Mesenchymal stem cell (in vitro differentiated cells and primary cell): ENCODE measurements at regions not wholly inside any gene's neighbourhood (a gene's known extent, or its start where the extent isn't known, plus 50 kb on each side); places are given as distances from the start of the nearest gene placed in this dataset.

Experiments
- DNase-seq: peaks from one replicate; pipeline ENCODE4 v3.0.0-alpha.2; 2013
- H2AFZ ChIP-seq: one replicate; pipeline ENCODE4 v1.6.1; 2013; ENCODE audit warnings: low read depth, mild to moderate bottlenecking, control low read depth, inconsistent platforms, low read length, moderate library complexity
- H2AK5ac ChIP-seq: 2 replicates; pipeline ENCODE4 v1.6.1; 2013; ENCODE audit warnings: low read length, moderate library complexity, mild to moderate bottlenecking, inconsistent platforms; ENCODE audit not compliant: severe bottlenecking
- H2BK120ac ChIP-seq: one replicate; pipeline ENCODE4 v1.6.1; 2013; ENCODE audit warnings: low read depth, mild to moderate bottlenecking, inconsistent platforms, low read length, moderate library complexity
- H2BK12ac ChIP-seq, 2 experiments: one replicate each; pipeline ENCODE4 v1.6.1; 2013; ENCODE audit warnings: inconsistent platforms in 2 of 2, low read length in 2 of 2, mild to moderate bottlenecking in 2 of 2, moderate library complexity in 2 of 2, control low read depth in 1 of 2
- H2BK15ac ChIP-seq: one replicate; pipeline ENCODE4 v1.6.1; 2013; ENCODE audit warnings: mild to moderate bottlenecking, low read depth, inconsistent platforms; ENCODE audit not compliant: poor library complexity, severe bottlenecking
- H2BK5ac ChIP-seq: 2 replicates; pipeline ENCODE4 v1.6.1; 2013; ENCODE audit warnings: low read depth, mild to moderate bottlenecking, low read length, control low read depth, inconsistent platforms; ENCODE audit not compliant: poor library complexity, severe bottlenecking
- H3K14ac ChIP-seq, 2 experiments: one replicate each; pipeline ENCODE4 v1.6.1; 2013; ENCODE audit warnings: inconsistent platforms in 2 of 2, low read length in 2 of 2, control low read depth in 1 of 2, mild to moderate bottlenecking in 1 of 2, moderate library complexity in 1 of 2
- H3K18ac ChIP-seq, 2 experiments: one replicate each; pipeline ENCODE4 v1.6.1; 2013; ENCODE audit warnings: inconsistent platforms in 2 of 2, low read length in 2 of 2, control low read depth in 1 of 2, low read depth in 1 of 2, mild to moderate bottlenecking in 1 of 2
- H3K23ac ChIP-seq, 2 experiments: one replicate each; pipeline ENCODE4 v1.6.1; 2013; ENCODE audit warnings: inconsistent platforms in 2 of 2, low read length in 2 of 2, mild to moderate bottlenecking in 2 of 2, moderate library complexity in 2 of 2, control low read depth in 1 of 2
- H3K27ac ChIP-seq: 2 replicates; pipeline ENCODE4 v1.5.1; 2013; ENCODE audit warnings: mild to moderate bottlenecking, moderate library complexity, low read length, control low read depth, inconsistent platforms; ENCODE audit not compliant: poor library complexity, severe bottlenecking
- H3K27me3 ChIP-seq, 2 experiments: 2 replicates each; pipeline versions ENCODE4 v1.6.1 to v1.7.0; 2013; ENCODE audit warnings: low read length in 2 of 2, mild to moderate bottlenecking in 2 of 2, moderate library complexity in 2 of 2, control low read depth in 1 of 2, inconsistent platforms in 1 of 2; ENCODE audit not compliant: control insufficient read depth in 1 of 2, insufficient read depth in 1 of 2
- H3K36me3 ChIP-seq, 2 experiments: 2 replicates each; pipeline versions ENCODE4 v1.6.1 to v1.7.0; 2013; ENCODE audit warnings: low read length in 2 of 2, control low read depth in 1 of 2, inconsistent platforms in 1 of 2, low read depth in 1 of 2, mild to moderate bottlenecking in 1 of 2; ENCODE audit not compliant: insufficient read depth in 2 of 2, control insufficient read depth in 1 of 2
- H3K4ac ChIP-seq, 2 experiments: one replicate each; pipeline ENCODE4 v1.6.1; 2013; ENCODE audit warnings: inconsistent platforms in 2 of 2, low read length in 2 of 2, mild to moderate bottlenecking in 2 of 2, moderate library complexity in 2 of 2, control low read depth in 1 of 2, low read depth in 1 of 2
- H3K4me1 ChIP-seq: 2 replicates; pipeline ENCODE4 v1.6.1; 2013; ENCODE audit warnings: low read depth, low read length, control low read depth; ENCODE audit not compliant: control insufficient read depth, insufficient read depth
- H3K4me2 ChIP-seq: 2 replicates; pipeline ENCODE4 v1.6.1; 2013; ENCODE audit warnings: low read length, mild to moderate bottlenecking, inconsistent platforms; ENCODE audit not compliant: poor library complexity, severe bottlenecking
- H3K4me3 ChIP-seq, 2 experiments: 2 replicates each; pipeline versions ENCODE4 v1.5.1 to v1.7.0; 2013; ENCODE audit warnings: low read length in 2 of 2, mild to moderate bottlenecking in 2 of 2, control low read depth in 1 of 2, low read depth in 1 of 2; ENCODE audit not compliant: insufficient read depth in 1 of 2
- H3K79me1 ChIP-seq: replicated peaks from 2 replicates; pipeline ENCODE4 v1.6.1; 2013; ENCODE audit warnings: mild to moderate bottlenecking, control low read depth, low read length, inconsistent platforms; ENCODE audit not compliant: poor library complexity, severe bottlenecking
- H3K9ac ChIP-seq: 2 replicates; pipeline ENCODE4 v1.7.0; 2013; ENCODE audit warnings: mild to moderate bottlenecking, low read length, moderate library complexity
- H3K9me3 ChIP-seq: 2 replicates; pipeline ENCODE4 v1.7.0; 2013; ENCODE audit warnings: mild to moderate bottlenecking, low read length; ENCODE audit not compliant: control insufficient read depth
- H4K8ac ChIP-seq: one replicate; pipeline ENCODE4 v1.6.1; 2013; ENCODE audit warnings: inconsistent platforms, mild to moderate bottlenecking, low read length, moderate library complexity
- H4K91ac ChIP-seq: one replicate; pipeline ENCODE4 v1.6.1; 2013; ENCODE audit warnings: mild to moderate bottlenecking, low read length, inconsistent platforms
- WGBS: methylation state at CpG from one replicate; pipeline ENCODE4 v1.1.7; 2013; ENCODE audit warnings: mixed read lengths; 5-methylcytosine and 5-hydroxymethylcytosine counted together

DNA sequence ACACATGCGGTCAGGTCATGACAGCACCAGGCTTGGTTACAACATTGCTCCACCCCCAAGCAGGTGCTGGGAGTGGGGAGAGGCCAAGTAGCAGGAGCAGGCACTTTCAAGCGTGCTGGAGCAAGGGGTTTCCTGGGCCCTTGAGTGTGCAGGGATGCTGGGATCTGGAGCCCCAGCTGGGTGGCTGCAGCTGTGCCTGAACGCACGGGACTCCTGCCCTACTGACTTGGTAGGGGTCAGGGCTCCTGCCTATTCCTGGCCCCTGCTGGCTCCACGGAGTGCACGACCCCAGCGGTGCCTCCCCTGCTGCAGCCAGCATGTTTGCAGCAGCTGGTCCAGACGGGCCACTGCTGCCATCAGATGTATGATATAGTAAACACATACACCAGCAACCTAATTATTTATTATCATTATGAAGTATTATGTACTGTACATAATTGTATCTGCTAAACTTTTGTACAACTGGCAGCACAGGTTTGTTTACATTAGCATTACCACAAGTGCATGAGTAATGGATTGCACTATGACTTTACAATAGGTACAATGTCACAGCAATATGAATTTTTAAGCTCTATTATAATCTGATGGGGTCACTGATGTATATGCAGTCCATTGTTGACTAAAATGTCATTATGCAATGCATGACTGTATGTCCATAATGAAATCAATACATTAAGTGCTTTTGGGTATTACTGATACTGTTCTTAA, 620.6 kb downstream of the RAPGEF2 start:
- no peak overlapping the region for H3K4ac ChIP-seq
- H2BK12ac ChIP-seq: no peak overlapping the region
- no peak overlapping the region for H2BK120ac ChIP-seq
- no peak overlapping the region for H3K4me2 ChIP-seq
- H2AFZ ChIP-seq: no peak overlapping the region
- no peak overlapping the region for H3K9ac ChIP-seq
- H3K36me3 ChIP-seq: no peaks in the 10 kb centered on the region
- H3K23ac ChIP-seq: no peak overlapping the region
- no peak overlapping the region for H2BK15ac ChIP-seq
- H3K27me3 ChIP-seq: no peaks in the 10 kb centered on the region
- no peak overlapping the region for H3K18ac ChIP-seq
- H3K4me3 ChIP-seq: no peak overlapping the region
- no peak overlapping the region for H3K14ac ChIP-seq
- WGBS: 84% methylated on average over 5 of the region's 8 CpGs
- H4K8ac ChIP-seq: no peak overlapping the region
- no peaks in the 10 kb centered on the region for H3K9me3 ChIP-seq
- H3K79me1 ChIP-seq: no peaks in the 10 kb centered on the region
- H2AK5ac ChIP-seq: no peak overlapping the region
- H3K4me1 ChIP-seq: peaks cover 5% of the 10 kb centered on the region
- no peak overlapping the region for H4K91ac ChIP-seq
- no peak for DNase-seq
- no peak overlapping the region for H3K27ac ChIP-seq
- no peak overlapping the region for H2BK5ac ChIP-seq

DNA sequence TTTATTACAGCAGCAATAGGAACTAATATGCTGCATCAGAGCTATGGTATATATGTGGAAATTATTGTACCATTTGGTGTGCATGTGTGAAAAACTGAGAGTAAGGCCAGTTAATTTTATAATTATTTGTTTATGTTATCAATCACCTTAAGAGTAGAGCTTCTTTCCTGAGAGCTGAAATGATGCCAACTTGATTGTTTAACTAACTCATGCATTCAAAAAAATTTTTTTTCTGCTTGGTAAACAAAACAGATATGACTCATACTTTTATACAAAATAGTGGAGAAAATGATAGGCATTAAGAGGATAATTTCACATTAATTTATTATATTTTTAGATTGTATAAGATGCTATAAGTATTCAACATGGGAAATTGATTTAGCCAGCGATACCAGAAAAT, 622.7 kb downstream of the RAPGEF2 start:
- no peak overlapping the region for H2BK15ac ChIP-seq
- no peak overlapping the region for H2BK12ac ChIP-seq
- no peaks in the 10 kb centered on the region for H3K79me1 ChIP-seq
- no peak overlapping the region for H3K9ac ChIP-seq
- no peak overlapping the region for H3K23ac ChIP-seq
- H3K9me3 ChIP-seq: no peaks in the 10 kb centered on the region
- H3K4me3 ChIP-seq: no peak overlapping the region
- DNase-seq: no peak
- no peak overlapping the region for H2BK5ac ChIP-seq
- no CpG with 5 or more reads among the region's 1 CpG for WGBS
- no peak overlapping the region for H2AK5ac ChIP-seq
- H3K36me3 ChIP-seq: no peaks in the 10 kb centered on the region
- H2BK120ac ChIP-seq: no peak overlapping the region
- no peak overlapping the region for H4K8ac ChIP-seq
- H4K91ac ChIP-seq: no peak overlapping the region
- H3K14ac ChIP-seq: no peak overlapping the region
- no peaks in the 10 kb centered on the region for H3K27me3 ChIP-seq
- no peak overlapping the region for H2AFZ ChIP-seq
- H3K18ac ChIP-seq: no peak overlapping the region
- no peak overlapping the region for H3K4me2 ChIP-seq
- no peak overlapping the region for H3K4ac ChIP-seq
- H3K4me1 ChIP-seq: peaks cover 5% of the 10 kb centered on the region
- H3K27ac ChIP-seq: no peak overlapping the region

DNA sequence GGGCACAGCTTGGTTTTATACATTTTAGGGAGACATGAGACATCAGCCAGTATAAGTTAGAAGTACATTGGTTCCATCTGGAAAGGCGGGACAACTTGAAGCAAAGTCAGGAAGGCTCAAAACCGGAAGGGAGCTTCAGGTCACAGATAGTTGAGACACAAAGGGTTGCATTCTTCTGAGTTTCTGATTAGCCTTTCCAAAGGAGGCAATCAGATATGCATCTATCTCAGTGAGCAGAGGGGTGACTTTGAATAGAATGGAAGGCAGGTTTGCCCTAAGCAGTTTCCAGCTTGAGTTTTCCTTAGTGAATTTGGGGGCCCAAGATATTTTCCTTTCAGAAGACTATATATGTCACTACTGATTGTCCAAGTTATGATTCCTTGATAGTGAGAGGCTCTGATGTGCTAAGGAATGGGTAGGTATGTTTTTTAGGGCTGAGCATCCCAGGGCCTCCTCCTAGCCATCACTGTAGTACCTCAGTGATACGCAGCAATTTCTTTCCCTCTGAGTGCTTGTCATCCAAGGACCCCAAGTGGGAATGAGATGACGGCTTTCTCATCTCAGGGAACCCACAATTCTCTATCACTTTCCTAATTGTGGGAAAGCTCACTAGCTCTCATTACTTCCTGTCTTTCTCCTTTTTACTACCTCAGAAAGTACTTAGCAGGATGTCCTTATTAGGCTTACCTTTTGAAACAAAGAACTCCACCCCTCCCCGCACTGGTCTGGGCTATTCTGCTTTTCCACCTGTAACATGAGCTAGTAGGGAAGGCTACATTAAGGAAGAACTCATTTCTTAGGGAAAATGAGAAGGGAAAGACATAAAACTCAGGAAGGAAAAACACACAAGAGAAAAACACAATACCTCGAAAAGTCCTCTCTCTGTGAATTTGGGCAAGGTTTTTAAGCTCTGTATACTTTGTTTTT, 632.7 kb downstream of the RAPGEF2 start:
- DNase-seq: no peak
- H3K79me1 ChIP-seq: no peaks in the 10 kb centered on the region
- no peak overlapping the region for H3K4me3 ChIP-seq
- H3K27me3 ChIP-seq: no peaks in the 10 kb centered on the region
- no peak overlapping the region for H3K4me2 ChIP-seq
- no peak overlapping the region for H2BK5ac ChIP-seq
- H3K18ac ChIP-seq: no peak overlapping the region
- H3K4me1 ChIP-seq: no peaks in the 10 kb centered on the region
- no peak overlapping the region for H2AFZ ChIP-seq
- H2BK15ac ChIP-seq: no peak overlapping the region
- H3K27ac ChIP-seq: no peak overlapping the region
- no peak overlapping the region for H2BK12ac ChIP-seq
- no peak overlapping the region for H4K91ac ChIP-seq
- WGBS: 81% methylated on average over 4 of the region's 6 CpGs
- no peak overlapping the region for H2BK120ac ChIP-seq
- no peaks in the 10 kb centered on the region for H3K9me3 ChIP-seq
- H2AK5ac ChIP-seq: no peak overlapping the region
- no peak overlapping the region for H4K8ac ChIP-seq
- H3K4ac ChIP-seq: no peak overlapping the region
- no peak overlapping the region for H3K23ac ChIP-seq
- H3K9ac ChIP-seq: no peak overlapping the region
- H3K14ac ChIP-seq: no peak overlapping the region
- H3K36me3 ChIP-seq: no peaks in the 10 kb centered on the region

DNA sequence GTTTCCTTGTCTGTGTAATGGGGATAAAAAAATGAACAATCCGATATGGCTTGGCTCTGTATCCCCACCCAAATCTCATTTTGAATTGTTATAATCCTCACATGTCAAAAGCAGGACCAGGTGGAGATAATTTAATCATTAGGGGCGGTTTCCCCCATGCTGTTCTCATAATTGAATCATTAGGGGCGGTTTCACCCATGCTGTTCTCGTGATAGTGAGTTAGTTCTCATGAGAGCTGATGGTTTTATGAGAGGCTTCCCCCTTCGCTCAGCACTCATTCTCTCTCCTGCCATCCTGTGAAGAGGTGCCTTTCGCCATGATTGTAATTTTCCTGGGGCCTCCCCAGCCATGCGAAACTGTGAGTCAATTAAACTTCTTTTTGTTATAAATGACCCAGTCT, 633.5 kb downstream of the RAPGEF2 start:
- Histone ChIP-seq H2BK12ac (no peak overlapping the region), H3K4ac (no peak overlapping the region), H2AFZ (no peak overlapping the region), H3K27ac (no peak overlapping the region), H4K91ac (no peak overlapping the region), H3K4me1 (no peaks in the 10 kb centered on the region), H2BK5ac (no peak overlapping the region), H3K9ac (no peak overlapping the region), H3K36me3 (no peaks in the 10 kb centered on the region), H3K23ac (no peak overlapping the region), H3K9me3 (no peaks in the 10 kb centered on the region), H3K27me3 (no peaks in the 10 kb centered on the region), H3K18ac (no peak overlapping the region), H3K4me3 (no peak overlapping the region), H3K14ac (no peak overlapping the region), H2BK15ac (no peak overlapping the region), H3K79me1 (no peaks in the 10 kb centered on the region), H2BK120ac (no peak overlapping the region), H3K4me2 (no peak overlapping the region), H4K8ac (no peak overlapping the region), H2AK5ac (no peak overlapping the region)
- WGBS: 72% methylated on average over 6 of the region's 7 CpGs
- no peak for DNase-seq
